Naive thymus-derived CD4-positive, alpha-beta T cell (primary cell): ENCODE measurements at regions not wholly inside any gene's neighbourhood (a gene's known extent, or its start where the extent isn't known, plus 50 kb on each side); places are given as distances from the start of the nearest gene placed in this dataset.

Experiments used
- ATAC-seq: fragments of 150-1000 bp; cut with Tn5 transposase; 2 replicates; pipeline ENCODE4 v1.10.0; 2021; ENCODE audit warnings: mild to moderate bottlenecking, moderate library complexity
- CTCF ChIA-PET: fragments of 350-600 bp; sonication (Branson Sonifier 250); formaldehyde crosslinking; loops from one replicate; lab custom pipeline; 2021; ENCODE audit warnings: antibody characterized with exemption; lab: Charles Lee
- POLR2A ChIA-PET: fragments of 350-600 bp; sonication (Branson Sonifier 250); formaldehyde crosslinking; loops from one replicate; lab custom pipeline; 2021; ENCODE audit warnings: antibody characterized with exemption, inconsistent platforms; lab: Charles Lee
- DNase-seq, 9 donors: peaks; one replicate each; pipeline versions ENCODE4 v3.0.0 to v3.0.0-alpha.2; 2020 to 2022; ENCODE audit warnings: mixed read lengths in 1 of 9
- H3K27ac ChIP-seq: one replicate; pipeline ENCODE4 v1.7.0; 2013; ENCODE audit warnings: mild to moderate bottlenecking, low read depth, low read length, moderate library complexity
- H3K27me3 ChIP-seq, 2 donors: one replicate each; pipeline ENCODE4 v1.7.0; 2013; ENCODE audit warnings: low read length in 2 of 2, mild to moderate bottlenecking in 2 of 2, moderate library complexity in 2 of 2; ENCODE audit not compliant: control insufficient read depth in 2 of 2, insufficient read depth in 2 of 2
- H3K36me3 ChIP-seq, 3 experiments: 1 replicate in 2 of 3; 2 replicates in 1 of 3; pipeline ENCODE4 v1.7.0; 2013; ENCODE audit warnings: low read length in 3 of 3, mild to moderate bottlenecking in 3 of 3, moderate library complexity in 1 of 3; ENCODE audit not compliant: insufficient read depth in 3 of 3, control insufficient read depth in 2 of 3
- H3K4me1 ChIP-seq, 2 donors: one replicate each; pipeline ENCODE4 v1.7.0; 2013; ENCODE audit warnings: low read length in 2 of 2, mild to moderate bottlenecking in 2 of 2, moderate library complexity in 1 of 2; ENCODE audit not compliant: control insufficient read depth in 2 of 2, insufficient read depth in 2 of 2
- H3K4me3 ChIP-seq: 2 replicates; pipeline ENCODE4 v1.7.0; 2013; ENCODE audit warnings: mild to moderate bottlenecking, low read length
- H3K9me3 ChIP-seq, 3 experiments: 1 replicate in 2 of 3; 2 replicates in 1 of 3; pipeline ENCODE4 v1.7.0; 2013; ENCODE audit warnings: low read length in 3 of 3; ENCODE audit not compliant: control insufficient read depth in 2 of 3
- H3K27ac Mint-ChIP-seq, 9 donors: one replicate each; pipeline ENCODE4 v1.8.0; 2020 to 2022; ENCODE audit warnings: mixed read lengths in 9 of 9, mild to moderate bottlenecking in 8 of 9, moderate library complexity in 5 of 9, inconsistent platforms in 2 of 9
- H3K27me3 Mint-ChIP-seq, 5 donors: one replicate each; pipeline ENCODE4 v1.8.0; 2021 to 2022; ENCODE audit warnings: mixed read lengths in 5 of 5, mild to moderate bottlenecking in 1 of 5
- H3K36me3 Mint-ChIP-seq, 5 donors: one replicate each; pipeline ENCODE4 v1.8.0; 2020 to 2022; ENCODE audit warnings: mixed read lengths in 5 of 5, mild to moderate bottlenecking in 3 of 5, inconsistent platforms in 1 of 5
- H3K4me1 Mint-ChIP-seq, 7 donors: one replicate each; pipeline ENCODE4 v1.8.0; 2020 to 2022; ENCODE audit warnings: mixed read lengths in 7 of 7, mild to moderate bottlenecking in 3 of 7, inconsistent platforms in 1 of 7
- H3K4me3 Mint-ChIP-seq, 10 donors: one replicate each; pipeline ENCODE4 v1.8.0; 2020 to 2022; ENCODE audit warnings: mild to moderate bottlenecking in 10 of 10, mixed read lengths in 10 of 10, moderate library complexity in 6 of 10, inconsistent platforms in 2 of 10
- H3K9me3 Mint-ChIP-seq, 11 donors: one replicate each; pipeline ENCODE4 v1.8.0; 2020 to 2022; ENCODE audit warnings: mixed read lengths in 11 of 11, mild to moderate bottlenecking in 4 of 11, inconsistent platforms in 1 of 11, moderate library complexity in 1 of 11
- intact Hi-C, 2 donors: fragments of 100-400 bp; cut with micrococcal nuclease; formaldehyde crosslinking; loops; one replicate each; pipeline ENCODE4 v1.15.1; 2023

DNA sequence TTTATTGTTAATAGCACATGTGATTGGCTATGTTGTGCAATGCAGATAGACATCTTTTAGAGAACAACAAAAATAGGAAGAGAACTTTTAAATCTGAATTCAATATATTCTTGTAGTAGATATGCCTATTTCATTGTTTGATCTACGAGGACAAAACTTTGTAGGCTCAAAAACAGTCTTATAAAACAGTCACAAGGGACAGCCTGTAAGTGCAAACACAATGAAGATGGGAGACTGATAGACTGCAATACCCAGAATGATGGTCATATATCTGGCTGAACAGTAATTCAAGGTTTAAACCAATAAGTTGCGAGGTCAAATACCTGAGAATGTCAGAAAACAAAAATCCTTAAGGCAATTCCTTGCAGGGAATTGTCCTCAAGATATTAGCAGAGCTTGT lies 1342.9 kb upstream of the ADGRB3 start:
- H3K27ac Mint-ChIP-seq = no peak overlapping the region
- no peaks in the 10 kb centered on the region for H3K36me3 Mint-ChIP-seq
- no peak for ATAC-seq
- H3K27me3 ChIP-seq = no peaks in the 10 kb centered on the region
- intact Hi-C loops = no loop called here
- H3K27me3 Mint-ChIP-seq = no peaks in the 10 kb centered on the region
- peaks cover 0 to 11% (median 6%) of the 10 kb centered on the region in 11 donors for H3K9me3 Mint-ChIP-seq
- DNase-seq = no peak
- no peaks in the 10 kb centered on the region for H3K9me3 ChIP-seq
- CTCF ChIA-PET = no interaction called here
- H3K4me3 Mint-ChIP-seq = no peak overlapping the region
- H3K4me3 ChIP-seq = no peak overlapping the region
- H3K4me1 ChIP-seq = no peaks in the 10 kb centered on the region
- H3K4me1 Mint-ChIP-seq = no peaks in the 10 kb centered on the region
- H3K27ac ChIP-seq = no peak overlapping the region
- H3K36me3 ChIP-seq = no peaks in the 10 kb centered on the region
- POLR2A ChIA-PET = no interaction called here

DNA sequence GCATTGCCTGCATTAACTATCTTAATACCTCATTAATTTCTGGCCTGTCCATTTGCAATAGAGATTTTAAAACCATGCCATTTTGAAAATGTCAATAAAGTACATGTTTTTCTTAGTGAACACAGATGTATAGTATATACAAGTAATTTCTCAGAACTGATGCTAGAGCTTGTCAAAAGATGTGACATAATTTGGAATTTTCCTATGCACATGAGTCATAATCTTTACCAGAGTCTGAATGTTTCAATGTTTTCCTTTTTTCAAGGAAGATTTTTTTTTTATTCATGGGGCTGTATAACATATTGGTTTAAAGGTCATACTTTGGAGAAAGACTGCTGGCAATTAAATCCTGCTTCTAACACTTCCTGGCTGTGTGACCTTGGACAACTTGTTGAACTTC lies 1347.5 kb upstream of the ADGRB3 start:
- Histone ChIP-seq H3K36me3 (no peaks in the 10 kb centered on the region), H3K9me3 (no peaks in the 10 kb centered on the region), H3K4me3 (no peak overlapping the region), H3K27ac (no peak overlapping the region), H3K27me3 (no peaks in the 10 kb centered on the region), H3K4me1 (no peaks in the 10 kb centered on the region)
- no peaks in the 10 kb centered on the region for H3K36me3 Mint-ChIP-seq
- no peaks in the 10 kb centered on the region for H3K4me1 Mint-ChIP-seq
- ChIA-PET CTCF (no interaction called here), POLR2A (no interaction called here)
- intact Hi-C loops = no loop called here
- H3K27ac Mint-ChIP-seq = no peak overlapping the region
- DNase-seq (no peak), ATAC-seq (no peak)
- H3K27me3 Mint-ChIP-seq = no peaks in the 10 kb centered on the region
- H3K9me3 Mint-ChIP-seq = peaks cover 0 to 12% (median 6%) of the 10 kb centered on the region in 11 donors
- no peak overlapping the region for H3K4me3 Mint-ChIP-seq

DNA sequence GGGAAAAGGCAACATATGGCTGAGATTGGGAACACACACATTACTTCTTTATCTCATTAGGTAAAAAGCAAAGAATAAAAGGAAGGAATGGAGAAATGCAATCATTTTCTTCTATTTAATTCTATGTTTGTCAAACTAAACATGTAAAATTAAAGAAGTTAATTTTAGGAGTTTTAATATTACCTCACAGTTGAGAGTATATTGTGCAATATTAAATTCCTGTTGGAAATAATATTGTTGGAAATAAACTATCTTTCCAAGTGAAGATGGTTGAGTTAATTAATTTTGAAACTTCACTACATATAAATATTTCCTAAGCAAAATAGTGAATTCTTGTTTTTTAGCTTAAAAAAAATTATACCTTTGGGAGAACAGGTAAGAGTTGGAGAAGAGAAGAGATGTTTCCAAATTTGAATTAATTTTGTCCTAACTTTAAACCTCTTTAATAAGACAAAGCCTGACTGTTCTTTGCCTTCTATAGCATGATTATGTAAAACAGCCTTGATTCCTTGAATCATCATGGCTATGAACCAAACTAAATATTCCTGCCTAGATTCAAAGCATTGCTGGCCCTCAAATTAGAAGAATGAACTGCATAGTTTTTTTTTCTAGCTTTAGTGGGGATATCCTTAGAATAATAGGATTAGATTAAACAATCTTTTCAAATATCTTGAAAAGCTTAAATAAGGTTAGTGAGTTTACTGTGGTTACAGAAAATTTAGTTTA lies 1349.1 kb upstream of the ADGRB3 start:
- H3K4me1 ChIP-seq = no peaks in the 10 kb centered on the region
- intact Hi-C loops = no loop called here
- H3K27ac Mint-ChIP-seq = no peak overlapping the region
- DNase-seq (no peak), ATAC-seq (no peak)
- H3K9me3 ChIP-seq = no peaks in the 10 kb centered on the region
- no peaks in the 10 kb centered on the region for H3K36me3 Mint-ChIP-seq
- H3K27ac ChIP-seq = no peak overlapping the region
- no peaks in the 10 kb centered on the region for H3K27me3 Mint-ChIP-seq
- no peaks in the 10 kb centered on the region for H3K36me3 ChIP-seq
- POLR2A ChIA-PET = no interaction called here
- no peak overlapping the region for H3K4me3 Mint-ChIP-seq
- H3K9me3 Mint-ChIP-seq = peaks cover 0 to 14% (median 6%) of the 10 kb centered on the region in 11 donors
- H3K4me3 ChIP-seq = no peak overlapping the region
- CTCF ChIA-PET = no interaction called here
- no peaks in the 10 kb centered on the region for H3K4me1 Mint-ChIP-seq
- no peaks in the 10 kb centered on the region for H3K27me3 ChIP-seq

DNA sequence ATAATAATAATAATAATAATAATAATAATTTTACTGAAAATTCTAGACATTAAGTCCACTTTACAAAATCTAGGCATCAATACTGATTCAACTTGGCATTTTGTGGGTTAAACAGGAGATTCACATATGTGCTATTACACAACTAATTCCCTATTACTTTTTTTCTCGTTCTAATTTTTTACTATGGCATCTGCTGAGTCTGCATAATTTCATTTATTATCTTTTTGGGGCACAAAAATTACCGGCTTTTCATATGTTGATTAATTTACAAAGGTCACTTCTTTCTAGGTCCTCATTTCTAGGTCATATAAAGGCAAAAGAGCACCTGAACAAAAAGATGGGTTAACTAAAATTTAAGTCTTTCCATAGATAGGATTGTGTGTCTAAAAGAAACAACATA lies 1357.8 kb upstream of the ADGRB3 start:
- no peaks in the 10 kb centered on the region for H3K27me3 ChIP-seq
- no peaks in the 10 kb centered on the region for H3K36me3 ChIP-seq
- POLR2A ChIA-PET = no interaction called here
- peaks cover 0 to 12% (median 0%) of the 10 kb centered on the region in 11 donors for H3K9me3 Mint-ChIP-seq
- no peak overlapping the region for H3K27ac Mint-ChIP-seq
- no peaks in the 10 kb centered on the region for H3K36me3 Mint-ChIP-seq
- H3K4me3 ChIP-seq = no peak overlapping the region
- H3K27ac ChIP-seq = no peak overlapping the region
- no peak for DNase-seq
- H3K4me1 ChIP-seq = no peaks in the 10 kb centered on the region
- no peak for ATAC-seq
- no peaks in the 10 kb centered on the region for H3K27me3 Mint-ChIP-seq
- no peaks in the 10 kb centered on the region for H3K9me3 ChIP-seq
- H3K4me3 Mint-ChIP-seq = no peak overlapping the region
- H3K4me1 Mint-ChIP-seq = no peaks in the 10 kb centered on the region
- intact Hi-C loops = no loop called here
- CTCF ChIA-PET = no interaction called here

DNA sequence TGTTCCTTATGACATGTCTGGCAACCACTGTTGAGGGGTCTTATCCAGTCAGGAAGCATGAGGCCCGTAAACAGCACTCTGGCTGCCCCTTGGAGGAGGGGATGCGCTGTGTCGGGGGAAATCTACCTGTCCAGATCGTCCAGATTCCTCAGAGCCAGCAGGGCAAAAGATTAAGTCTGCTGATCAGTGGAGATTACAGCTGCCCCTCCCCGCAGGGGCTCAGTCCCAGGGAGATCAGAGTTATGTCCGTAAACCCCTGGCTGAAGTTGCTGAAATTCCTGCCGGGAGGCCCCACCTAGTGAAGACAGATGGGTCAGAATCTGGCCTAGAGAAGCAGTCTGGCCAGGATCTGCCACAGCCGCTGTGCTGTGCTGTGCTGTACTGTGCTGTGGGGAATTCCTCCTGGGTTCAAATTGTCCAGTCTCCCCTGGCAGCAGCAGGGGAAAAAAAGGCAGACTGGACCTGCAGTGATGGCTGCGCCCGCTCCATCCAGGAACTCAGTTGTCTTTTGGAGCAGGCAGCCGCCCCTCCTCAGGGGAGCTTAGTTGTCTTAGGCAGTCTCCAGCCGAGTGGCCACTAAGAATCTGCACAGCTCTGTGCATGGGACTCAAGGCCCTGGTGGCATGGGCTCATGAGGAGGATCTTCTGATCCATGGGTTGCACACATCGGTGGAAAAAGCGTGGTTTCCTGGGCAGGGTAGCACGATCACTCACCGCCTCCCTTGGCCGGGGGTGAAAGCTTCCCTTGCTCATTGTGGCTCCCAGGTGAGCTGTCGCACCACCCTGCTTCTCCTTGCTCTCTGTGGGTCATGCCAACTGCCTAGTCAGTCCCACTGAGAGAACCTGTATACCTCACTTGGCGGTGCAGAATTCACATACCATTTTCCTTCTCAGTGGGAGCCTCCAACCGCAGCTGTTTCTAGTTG lies 1368.8 kb upstream of the ADGRB3 start:
- H3K27me3 ChIP-seq = no peaks in the 10 kb centered on the region
- no peak overlapping the region for H3K4me3 ChIP-seq
- no peaks in the 10 kb centered on the region for H3K36me3 Mint-ChIP-seq
- H3K36me3 ChIP-seq = no peaks in the 10 kb centered on the region
- ATAC-seq (no peak), DNase-seq (no peak)
- H3K27me3 Mint-ChIP-seq = no peaks in the 10 kb centered on the region
- H3K9me3 ChIP-seq = no peaks in the 10 kb centered on the region
- no peaks in the 10 kb centered on the region for H3K4me1 ChIP-seq
- H3K4me1 Mint-ChIP-seq = no peaks in the 10 kb centered on the region
- no peak overlapping the region for H3K27ac Mint-ChIP-seq
- peaks cover 0 to 34% (median 6%) of the 10 kb centered on the region in 11 donors for H3K9me3 Mint-ChIP-seq
- intact Hi-C loops = no loop called here
- no peak overlapping the region for H3K4me3 Mint-ChIP-seq
- no peak overlapping the region for H3K27ac ChIP-seq
- POLR2A ChIA-PET = no interaction called here
- CTCF ChIA-PET = no interaction called here

DNA sequence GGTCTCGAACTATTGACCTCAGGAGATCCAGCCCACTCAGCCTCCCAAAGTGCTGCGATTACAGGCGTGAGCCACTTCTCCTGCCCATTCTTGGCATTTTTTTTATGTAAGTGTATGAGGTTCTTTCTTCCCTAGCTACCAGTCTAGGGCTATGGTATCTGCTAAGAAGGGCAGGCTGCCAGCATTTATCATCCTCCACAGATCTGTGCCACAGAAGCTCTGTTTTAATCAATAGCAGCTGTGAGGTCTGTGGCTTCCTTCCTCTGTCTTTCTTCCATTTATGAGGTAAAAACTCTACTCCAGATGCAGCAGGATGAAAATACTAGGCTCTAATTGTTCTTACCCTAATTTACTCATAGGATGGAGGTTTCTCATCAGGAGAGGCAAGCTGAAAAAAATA lies 1382.4 kb upstream of the ADGRB3 start:
- ChIA-PET CTCF (no interaction called here), POLR2A (no interaction called here)
- Mint-ChIP-seq H3K27me3 (no peaks in the 10 kb centered on the region), H3K36me3 (no peaks in the 10 kb centered on the region), H3K4me3 (no peak overlapping the region), H3K27ac (no peak overlapping the region), H3K9me3 (peaks cover 0 to 16% (median 4%) of the 10 kb centered on the region in 11 donors), H3K4me1 (no peaks in the 10 kb centered on the region)
- H3K4me1 ChIP-seq = no peaks in the 10 kb centered on the region
- H3K4me3 ChIP-seq = no peak overlapping the region
- H3K27me3 ChIP-seq = no peaks in the 10 kb centered on the region
- H3K27ac ChIP-seq = no peak overlapping the region
- ATAC-seq = no peak
- H3K9me3 ChIP-seq = no peaks in the 10 kb centered on the region
- DNase-seq = no peak
- intact Hi-C loops = no loop called here
- H3K36me3 ChIP-seq = no peaks in the 10 kb centered on the region
